H9 (cell line): ENCODE measurements at regions not wholly inside any gene's neighbourhood (a gene's known extent, or its start where the extent isn't known, plus 50 kb on each side); places are given as distances from the start of the nearest gene placed in this dataset.

Source experiments
- DNase-seq: peaks from one replicate; pipeline ENCODE4 v3.0.0-alpha.2; 2017
- H2AFZ ChIP-seq: one replicate; pipeline ENCODE4 v1.6.1; 2013; ENCODE audit warnings: mild to moderate bottlenecking, low read length, control low read depth, moderate library complexity
- H2AK5ac ChIP-seq: 2 replicates; pipeline ENCODE4 v1.6.1; 2013; ENCODE audit warnings: low read length, control low read depth, mixed read lengths; ENCODE audit not compliant: insufficient read length
- H2BK120ac ChIP-seq: one replicate; pipeline ENCODE4 v1.6.1; 2013; ENCODE audit warnings: low read depth, mild to moderate bottlenecking, low read length, control low read depth, inconsistent platforms; ENCODE audit not compliant: poor library complexity, severe bottlenecking
- H2BK12ac ChIP-seq: 2 replicates; pipeline ENCODE4 v1.6.1; 2013; ENCODE audit warnings: low read length, control low read depth, mixed read lengths, low read depth; ENCODE audit not compliant: insufficient read length
- H2BK15ac ChIP-seq: 2 replicates; pipeline ENCODE4 v1.6.1; 2013; ENCODE audit warnings: low read depth, low read length, control low read depth
- H2BK20ac ChIP-seq: one replicate; pipeline ENCODE4 v1.6.1; 2013; ENCODE audit warnings: low read depth, mild to moderate bottlenecking, low read length, control low read depth, inconsistent platforms; ENCODE audit not compliant: poor library complexity, severe bottlenecking
- H2BK5ac ChIP-seq: 2 replicates; pipeline ENCODE4 v1.6.1; 2013; ENCODE audit warnings: low read length, control low read depth, mixed read lengths; ENCODE audit not compliant: insufficient read length
- H3K14ac ChIP-seq: 2 replicates; pipeline ENCODE4 v1.6.1; 2013; ENCODE audit warnings: low read length, control low read depth; ENCODE audit not compliant: insufficient read depth
- H3K18ac ChIP-seq: 2 replicates; pipeline ENCODE4 v1.6.1; 2013; ENCODE audit warnings: low read depth, mild to moderate bottlenecking, mixed read lengths, low read length, control low read depth; ENCODE audit not compliant: insufficient read length
- H3K23ac ChIP-seq: 2 replicates; pipeline ENCODE4 v1.6.1; 2013; ENCODE audit warnings: low read length, control low read depth, mixed read lengths, low read depth; ENCODE audit not compliant: insufficient read length
- H3K23me2 ChIP-seq: 2 replicates; pipeline ENCODE4 v1.6.1; 2013; ENCODE audit warnings: low read depth, mild to moderate bottlenecking, mixed read lengths, low read length, control low read depth; ENCODE audit not compliant: insufficient read length, poor library complexity, severe bottlenecking
- H3K27ac ChIP-seq: 2 replicates; pipeline ENCODE4 v1.5.1; 2013; ENCODE audit warnings: low read length, control low read depth, mixed read lengths, low read depth; ENCODE audit not compliant: insufficient read length
- H3K27me3 ChIP-seq: 2 replicates; pipeline ENCODE4 v1.6.1; 2013; ENCODE audit warnings: low read length, control low read depth, inconsistent platforms; ENCODE audit not compliant: insufficient read depth
- H3K4ac ChIP-seq: 2 replicates; pipeline ENCODE4 v1.6.1; 2013; ENCODE audit warnings: low read depth, mild to moderate bottlenecking, control low read depth, inconsistent platforms, low read length, moderate library complexity
- H3K4me1 ChIP-seq: 2 replicates; pipeline ENCODE4 v1.6.1; 2013; ENCODE audit warnings: low read length, control low read depth, inconsistent platforms; ENCODE audit not compliant: insufficient read depth
- H3K4me2 ChIP-seq: 2 replicates; pipeline ENCODE4 v1.6.1; 2013; ENCODE audit warnings: low read length, control low read depth, mixed read lengths; ENCODE audit not compliant: insufficient read length, insufficient read depth
- H3K56ac ChIP-seq: 2 replicates; pipeline ENCODE4 v1.6.1; 2013; ENCODE audit warnings: low read depth, mild to moderate bottlenecking, mixed read lengths, low read length, control low read depth; ENCODE audit not compliant: insufficient read length
- H3K79me1 ChIP-seq: 2 replicates; pipeline ENCODE4 v1.6.1; 2013; ENCODE audit warnings: low read depth, mild to moderate bottlenecking, moderate library complexity, low read length, control low read depth, inconsistent platforms; ENCODE audit not compliant: insufficient read depth, poor library complexity, severe bottlenecking
- H3K79me2 ChIP-seq: 2 replicates; pipeline ENCODE4 v1.6.1; 2013; ENCODE audit warnings: low read length, control low read depth, inconsistent platforms; ENCODE audit not compliant: insufficient read depth
- H3K9ac ChIP-seq: 2 replicates; pipeline ENCODE4 v1.6.1; 2013; ENCODE audit warnings: low read length, control low read depth, mixed read lengths; ENCODE audit not compliant: insufficient read length; ENCODE audit errors: extremely low read depth
- H3K9me3 ChIP-seq: one replicate; pipeline ENCODE4 v1.6.1; 2013; ENCODE audit warnings: low read depth, low read length, inconsistent platforms; ENCODE audit not compliant: control insufficient read depth
- H3T11ph ChIP-seq: one replicate; pipeline ENCODE4 v1.6.1; 2013; ENCODE audit warnings: mild to moderate bottlenecking, low read length, control low read depth, inconsistent platforms
- H4K20me1 ChIP-seq: one replicate; pipeline ENCODE4 v1.6.1; 2013; ENCODE audit not compliant: control insufficient read depth, insufficient read length, insufficient read depth
- H4K5ac ChIP-seq: 2 replicates; pipeline ENCODE4 v1.6.1; 2013; ENCODE audit warnings: low read depth, mild to moderate bottlenecking, mixed read lengths, low read length, control low read depth; ENCODE audit not compliant: insufficient read length
- H4K8ac ChIP-seq: replicated peaks from 2 replicates; pipeline ENCODE4 v1.6.1; 2013; ENCODE audit warnings: low read length, control low read depth, mixed read lengths, low read depth; ENCODE audit not compliant: insufficient read length
- H4K91ac ChIP-seq: 2 replicates; pipeline ENCODE4 v1.6.1; 2013; ENCODE audit warnings: low read depth, mild to moderate bottlenecking, moderate library complexity, mixed read lengths, low read length, control low read depth; ENCODE audit not compliant: insufficient read length
- H3K27ac Mint-ChIP-seq, 3 experiments: 2 replicates in 2 of 3; 3 replicates in 1 of 3; pipeline ENCODE4 v1.8.0; 2020 to 2021; ENCODE audit warnings: mixed read lengths in 3 of 3, mild to moderate bottlenecking in 1 of 3, moderate library complexity in 1 of 3
- H3K27me3 Mint-ChIP-seq: 2 replicates; pipeline ENCODE4 v1.8.0; 2021; ENCODE audit warnings: low read depth, mild to moderate bottlenecking, moderate library complexity, mixed read lengths
- H3K36me3 Mint-ChIP-seq, 3 experiments: 2 replicates in 2 of 3; 3 replicates in 1 of 3; pipeline ENCODE4 v1.8.0; 2020 to 2021; ENCODE audit warnings: low read depth in 3 of 3, mixed read lengths in 3 of 3; ENCODE audit not compliant: insufficient read depth in 1 of 3
- H3K4me1 Mint-ChIP-seq, 2 experiments: 2 replicates each; pipeline ENCODE4 v1.8.0; 2020; ENCODE audit warnings: mixed read lengths in 2 of 2
- H3K4me3 Mint-ChIP-seq, 2 experiments: 2 replicates in 1 of 2; 3 replicates in 1 of 2; pipeline ENCODE4 v1.8.0; 2020 to 2021; ENCODE audit warnings: mild to moderate bottlenecking in 2 of 2, mixed read lengths in 2 of 2, moderate library complexity in 1 of 2
- H3K9me3 Mint-ChIP-seq, 2 experiments: 2 replicates in 1 of 2; 3 replicates in 1 of 2; pipeline ENCODE4 v1.8.0; 2020; ENCODE audit warnings: mild to moderate bottlenecking in 2 of 2, mixed read lengths in 2 of 2, moderate library complexity in 1 of 2
- CTCF ChIP-seq: fragments of 200-600 bp; sonication (generic); conservative IDR thresholded peaks from 3 replicates; pipeline ENCODE4 v1.8.0; 2021; ENCODE audit warnings: antibody characterized with exemption, mild to moderate bottlenecking
- WGBS: extraction: QIAGEN DNeasy Blood & Tissue Kit; methylation state at CpG from one replicate; pipeline ENCODE4 v1.1.7; 2013; ENCODE audit warnings: missing lambda C conversion rate, low lambda C conversion rate, mixed read lengths; ENCODE audit not compliant: insufficient read length; ENCODE audit errors: extremely low coverage; 5-methylcytosine and 5-hydroxymethylcytosine counted together

GRCh38 chr3:721086-721485 lies 371.7 kb upstream of the CNTN6 start:
- no peak overlapping the region for H2BK120ac ChIP-seq
- WGBS, result no CpG with 5 or more reads among the region's 1 CpG
- H3K9me3 ChIP-seq, result no peaks in the 10 kb centered on the region
- Mint-ChIP-seq H3K27me3 (peaks cover 2% of the 10 kb centered on the region; the same call in 1 of the 2 replicates), H3K27ac (no peak overlapping the region), H3K9me3 (peaks cover 0 to 2% of the 10 kb centered on the region in 2 experiments; a peak in 1 of 5 replicates), H3K4me3 (no peak overlapping the region), H3K4me1 (no peaks in the 10 kb centered on the region), H3K36me3 (no peaks in the 10 kb centered on the region)
- H3T11ph ChIP-seq, result no peak overlapping the region
- no peak overlapping the region for H4K91ac ChIP-seq
- H3K4me2 ChIP-seq, result no peak overlapping the region
- no peaks in the 10 kb centered on the region for H3K79me2 ChIP-seq
- no peaks in the 10 kb centered on the region for H3K27me3 ChIP-seq
- no peaks in the 10 kb centered on the region for H3K4me1 ChIP-seq
- H2AFZ ChIP-seq, result no peak overlapping the region
- no peak overlapping the region for H2BK15ac ChIP-seq
- H3K79me1 ChIP-seq, result no peaks in the 10 kb centered on the region
- H3K23me2 ChIP-seq, result no peaks in the 10 kb centered on the region
- no peak overlapping the region for H2BK5ac ChIP-seq
- no peak overlapping the region for H3K23ac ChIP-seq
- H2AK5ac ChIP-seq, result no peak overlapping the region
- H4K5ac ChIP-seq, result no peak overlapping the region
- no peak overlapping the region for H3K14ac ChIP-seq
- no peak overlapping the region for H3K4ac ChIP-seq
- no peak overlapping the region for H3K18ac ChIP-seq
- H3K9ac ChIP-seq, result no peak overlapping the region
- no peak for TF ChIP-seq CTCF
- H2BK12ac ChIP-seq, result no peak overlapping the region
- no peak overlapping the region for H3K27ac ChIP-seq
- DNase-seq, result no peak
- no peak overlapping the region for H3K56ac ChIP-seq
- no peaks in the 10 kb centered on the region for H4K20me1 ChIP-seq
- no peak overlapping the region for H2BK20ac ChIP-seq
- no peak overlapping the region for H4K8ac ChIP-seq
